Choroid plexus epithelial cell (primary cell): ENCODE measurements at regions not wholly inside any gene's neighbourhood (a gene's known extent, or its start where the extent isn't known, plus 50 kb on each side); places are given as distances from the start of the nearest gene placed in this dataset.
"Not testable (repeated sequence)": the region's sequence is repeated elsewhere in the genome, so short reads cannot be mapped to it uniquely, and the experiment has no call there.

Source experiments
- DNase-seq: peaks from one replicate; pipeline ENCODE4 v3.0.0-alpha.2; 2010; ENCODE audit warnings: low read depth
- H3K4me3 ChIP-seq: 2 replicates; pipeline ENCODE4 v1.5.1; 2011; ENCODE audit warnings: low read depth, mild to moderate bottlenecking, control low read depth, low read length, moderate library complexity
- TF ChIP-seq, protein P1 (sequence below): conservative IDR thresholded peaks from 2 replicates; pipeline ENCODE4 v1.5.1; 2011; ENCODE audit warnings: low read depth, mild to moderate bottlenecking, control low read depth, inconsistent platforms, low read length, moderate library complexity

- TF ChIP-seq, protein P1, sequence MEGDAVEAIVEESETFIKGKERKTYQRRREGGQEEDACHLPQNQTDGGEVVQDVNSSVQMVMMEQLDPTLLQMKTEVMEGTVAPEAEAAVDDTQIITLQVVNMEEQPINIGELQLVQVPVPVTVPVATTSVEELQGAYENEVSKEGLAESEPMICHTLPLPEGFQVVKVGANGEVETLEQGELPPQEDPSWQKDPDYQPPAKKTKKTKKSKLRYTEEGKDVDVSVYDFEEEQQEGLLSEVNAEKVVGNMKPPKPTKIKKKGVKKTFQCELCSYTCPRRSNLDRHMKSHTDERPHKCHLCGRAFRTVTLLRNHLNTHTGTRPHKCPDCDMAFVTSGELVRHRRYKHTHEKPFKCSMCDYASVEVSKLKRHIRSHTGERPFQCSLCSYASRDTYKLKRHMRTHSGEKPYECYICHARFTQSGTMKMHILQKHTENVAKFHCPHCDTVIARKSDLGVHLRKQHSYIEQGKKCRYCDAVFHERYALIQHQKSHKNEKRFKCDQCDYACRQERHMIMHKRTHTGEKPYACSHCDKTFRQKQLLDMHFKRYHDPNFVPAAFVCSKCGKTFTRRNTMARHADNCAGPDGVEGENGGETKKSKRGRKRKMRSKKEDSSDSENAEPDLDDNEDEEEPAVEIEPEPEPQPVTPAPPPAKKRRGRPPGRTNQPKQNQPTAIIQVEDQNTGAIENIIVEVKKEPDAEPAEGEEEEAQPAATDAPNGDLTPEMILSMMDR = no peak
- H3K4me3 ChIP-seq = no peak overlapping the region
- no peak for DNase-seq
Observed at GRCh38 chr2:144986691-144987090, 466.8 kb upstream of the ZEB2 start.

DNA sequence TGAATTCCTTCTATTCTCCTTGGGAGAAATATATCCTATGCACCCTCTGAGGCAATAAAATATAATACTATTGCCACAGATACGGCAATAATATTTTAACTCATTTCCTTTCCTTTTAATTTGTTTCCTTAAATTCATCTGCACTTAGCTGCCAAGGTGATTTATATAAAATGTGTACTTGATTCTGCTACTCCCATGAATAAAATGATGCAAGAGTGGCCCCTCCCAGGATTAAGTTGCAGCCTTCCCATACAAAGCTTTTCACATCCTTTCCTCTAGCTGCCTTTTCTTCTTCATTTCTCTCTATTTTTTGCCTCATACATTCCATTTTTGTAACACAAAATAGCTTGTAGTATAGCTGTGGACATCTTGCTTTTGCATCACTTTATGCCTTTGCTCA lies 464.1 kb upstream of the ZEB2 start:
- no peak for DNase-seq
- TF ChIP-seq, protein P1 = no peak
- H3K4me3 ChIP-seq = no peak overlapping the region

GRCh38 chr2:144983107-144983506 lies 463.2 kb upstream of the ZEB2 start:
- DNase-seq = peak; percentile 9
- no peak overlapping the region for H3K4me3 ChIP-seq
- TF ChIP-seq, protein P1 = no peak

- DNase-seq = no peak
- TF ChIP-seq, protein P1 = no peak
- H3K4me3 ChIP-seq = no peak overlapping the region
Observed at GRCh38 chr2:144982481-144982880, 462.6 kb upstream of the ZEB2 start.

DNA sequence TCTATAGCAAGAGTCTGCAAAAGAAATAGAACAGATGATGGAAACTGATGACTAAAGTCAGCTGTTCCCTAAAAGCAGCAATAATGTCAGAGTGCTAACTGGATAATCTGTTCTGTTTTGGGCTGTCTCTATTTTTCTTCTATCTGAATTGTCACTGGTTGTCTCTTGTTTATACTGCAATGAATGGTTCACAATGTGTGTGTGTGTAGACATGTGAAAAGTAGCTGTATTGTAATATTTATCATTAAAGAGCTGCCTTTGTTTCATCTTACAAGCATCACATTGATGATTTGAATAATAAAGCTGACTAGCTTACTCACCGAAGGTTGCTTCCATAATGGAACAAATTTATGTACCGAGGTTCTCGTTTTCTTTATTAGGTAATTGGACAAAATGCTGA lies 456.0 kb upstream of the ZEB2 start:
- no peak for DNase-seq
- TF ChIP-seq, protein P1 = no peak
- H3K4me3 ChIP-seq = no peak overlapping the region

GRCh38 chr2:144972676-144973075 lies 452.8 kb upstream of the ZEB2 start:
- DNase-seq = no peak
- TF ChIP-seq, protein P1 = no peak
- no peak overlapping the region for H3K4me3 ChIP-seq

DNA sequence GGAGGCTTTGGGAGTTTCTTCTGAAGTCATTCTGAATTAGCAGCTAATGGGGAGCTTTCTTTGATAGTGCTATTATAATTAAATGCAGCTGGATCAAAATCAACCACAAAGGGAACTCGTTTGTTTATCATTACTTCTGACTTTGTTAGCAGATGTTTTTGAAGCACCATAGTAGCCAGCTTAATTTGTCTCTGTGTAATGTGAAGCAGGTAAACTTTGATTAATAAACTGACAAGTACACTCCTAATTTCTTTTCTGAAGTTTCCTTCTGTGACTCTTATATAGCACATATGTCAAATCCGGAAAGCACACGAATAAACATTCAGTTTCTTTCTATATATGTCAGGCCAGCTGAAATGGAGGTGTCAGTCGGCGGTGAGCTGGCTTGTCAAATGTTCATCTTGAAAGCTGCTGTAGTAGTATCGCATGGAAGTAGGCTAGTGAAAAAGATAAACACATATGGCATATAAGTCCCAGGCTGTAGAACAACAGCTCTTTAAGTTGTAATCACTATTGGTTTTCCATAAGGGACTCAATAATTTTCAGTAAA lies 451.9 kb upstream of the ZEB2 start:
- H3K4me3 ChIP-seq = no peak overlapping the region
- TF ChIP-seq, protein P1 = no peak
- DNase-seq = no peak

GRCh38 chr2:144970410-144970809 lies 450.5 kb upstream of the ZEB2 start:
- H3K4me3 ChIP-seq, DNase-seq: not testable (repeated sequence)

GRCh38 chr2:144969564-144969963 lies 449.6 kb upstream of the ZEB2 start:
- DNase-seq, H3K4me3 ChIP-seq: not testable (repeated sequence)
